ENCODE measurements at regions not wholly inside any gene's neighbourhood (a gene's known extent, or its start where the extent isn't known, plus 50 kb on each side); places are given as distances from the start of the nearest gene placed in this dataset.

DNA sequence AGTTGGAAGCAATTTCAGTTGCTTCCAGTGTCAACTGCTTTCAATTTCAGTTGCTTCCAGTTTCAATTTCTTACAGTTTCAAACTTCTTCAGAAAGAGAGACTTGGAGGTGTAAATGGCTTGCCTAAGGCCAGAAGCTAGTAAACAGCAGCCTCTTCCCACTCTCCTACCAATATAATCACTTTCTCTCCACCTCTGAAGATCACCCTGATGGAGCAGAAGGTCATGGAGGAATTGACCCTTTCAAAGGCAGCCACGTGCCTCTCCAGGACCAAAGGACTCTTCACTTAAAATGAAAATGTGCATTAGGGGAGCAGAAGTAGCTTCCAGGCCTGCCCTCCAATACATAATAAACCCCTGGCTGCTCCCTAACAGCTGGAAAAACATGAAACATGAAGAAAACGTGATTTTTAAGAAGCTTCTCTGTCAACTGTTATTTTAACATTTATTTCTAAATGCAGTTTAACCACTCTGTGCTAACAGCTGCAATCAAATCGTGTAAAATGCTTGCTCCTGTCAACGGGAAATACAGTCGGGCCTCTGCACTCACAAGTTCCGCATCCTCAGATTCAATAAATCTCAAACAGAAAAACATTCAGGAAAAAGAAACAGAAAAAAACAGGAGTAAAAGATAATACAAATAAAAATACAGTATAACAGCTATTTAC is 1020.6 kb downstream of the XPNPEP1 start:
- no peaks in the 10 kb centered on the region for H3K27me3 Mint-ChIP-seq
- H3K36me3 Mint-ChIP-seq = no peaks in the 10 kb centered on the region
- H3K4me3 Mint-ChIP-seq = no peak overlapping the region
- peaks cover 4% of the 10 kb centered on the region for H3K9me3 Mint-ChIP-seq
- DNase-seq = no peak
- H3K4me1 Mint-ChIP-seq = no peaks in the 10 kb centered on the region
- no peak overlapping the region for H3K27ac Mint-ChIP-seq
- CTCF ChIA-PET = no interaction called here

DNA sequence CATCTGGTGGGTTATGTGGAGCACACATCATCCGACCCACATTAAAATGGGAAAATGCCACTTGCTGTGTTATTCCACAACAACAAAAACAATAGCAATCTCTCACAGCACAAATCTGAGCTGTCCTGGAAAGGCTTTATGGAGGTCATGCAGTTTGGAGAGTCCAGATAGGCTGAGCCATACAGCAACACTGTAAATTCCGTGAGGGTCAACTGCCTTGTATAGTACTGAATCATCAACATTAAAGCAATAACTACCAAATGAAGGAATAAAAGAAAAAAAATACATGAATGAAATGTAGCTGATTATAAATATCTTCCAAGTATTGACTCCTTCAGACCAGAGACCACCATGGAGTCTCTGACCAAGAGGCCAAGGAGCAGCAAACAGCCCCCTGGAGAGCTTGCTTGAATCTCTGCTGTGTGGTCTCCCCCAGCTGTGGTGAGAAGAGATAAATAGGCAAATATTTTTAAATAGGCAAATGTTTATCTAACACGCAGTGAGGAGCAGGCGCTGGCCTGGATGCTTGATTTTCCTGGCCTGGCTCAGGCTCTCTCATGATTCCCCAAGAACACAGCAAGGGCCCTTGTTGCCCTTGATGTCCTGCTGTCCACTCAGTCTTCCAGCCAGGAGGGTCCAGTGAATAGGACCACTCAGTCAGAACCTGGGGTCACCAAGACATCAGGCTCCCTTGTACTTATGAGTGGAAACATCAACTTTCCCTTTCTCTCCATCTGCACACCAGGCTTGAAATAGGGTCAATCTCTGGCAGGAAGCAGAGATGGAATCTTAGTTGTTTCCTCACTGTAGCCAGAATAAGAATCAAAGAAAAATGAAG is 1021.3 kb downstream of the XPNPEP1 start:
- Mint-ChIP-seq H3K4me3 (no peak overlapping the region), H3K27me3 (no peaks in the 10 kb centered on the region), H3K4me1 (no peaks in the 10 kb centered on the region), H3K9me3 (peaks cover 4% of the 10 kb centered on the region), H3K36me3 (no peaks in the 10 kb centered on the region), H3K27ac (no peak overlapping the region)
- DNase-seq = no peak
- CTCF ChIA-PET = no interaction called here

- no peaks in the 10 kb centered on the region for H3K4me1 Mint-ChIP-seq
- no peaks in the 10 kb centered on the region for H3K36me3 Mint-ChIP-seq
- H3K4me3 Mint-ChIP-seq = no peak overlapping the region
- peaks cover 9% of the 10 kb centered on the region for H3K9me3 Mint-ChIP-seq
- no peak overlapping the region for H3K27ac Mint-ChIP-seq
- no peak for DNase-seq
- H3K27me3 Mint-ChIP-seq = no peaks in the 10 kb centered on the region
- CTCF ChIA-PET = no interaction called here
Measured at GRCh38 chr10:108899670-108900069, 1023.6 kb downstream of the XPNPEP1 start.

- Mint-ChIP-seq H3K4me3 (no peak overlapping the region), H3K27ac (no peak overlapping the region), H3K27me3 (no peaks in the 10 kb centered on the region), H3K36me3 (no peaks in the 10 kb centered on the region), H3K4me1 (no peaks in the 10 kb centered on the region), H3K9me3 (peaks cover 10% of the 10 kb centered on the region)
- CTCF ChIA-PET = no interaction called here
- DNase-seq = no peak
Measured at GRCh38 chr10:108894402-108895301, 1028.7 kb downstream of the XPNPEP1 start.

GRCh38 chr10:108877095-108877561 is 1046.2 kb downstream of the XPNPEP1 start:
- no peak overlapping the region for H3K4me3 Mint-ChIP-seq
- H3K27me3 Mint-ChIP-seq = no peaks in the 10 kb centered on the region
- H3K27ac Mint-ChIP-seq = no peak overlapping the region
- no peaks in the 10 kb centered on the region for H3K36me3 Mint-ChIP-seq
- DNase-seq = no peak
- peaks cover 4% of the 10 kb centered on the region for H3K9me3 Mint-ChIP-seq
- H3K4me1 Mint-ChIP-seq = no peaks in the 10 kb centered on the region
- CTCF ChIA-PET = no interaction called here

DNA sequence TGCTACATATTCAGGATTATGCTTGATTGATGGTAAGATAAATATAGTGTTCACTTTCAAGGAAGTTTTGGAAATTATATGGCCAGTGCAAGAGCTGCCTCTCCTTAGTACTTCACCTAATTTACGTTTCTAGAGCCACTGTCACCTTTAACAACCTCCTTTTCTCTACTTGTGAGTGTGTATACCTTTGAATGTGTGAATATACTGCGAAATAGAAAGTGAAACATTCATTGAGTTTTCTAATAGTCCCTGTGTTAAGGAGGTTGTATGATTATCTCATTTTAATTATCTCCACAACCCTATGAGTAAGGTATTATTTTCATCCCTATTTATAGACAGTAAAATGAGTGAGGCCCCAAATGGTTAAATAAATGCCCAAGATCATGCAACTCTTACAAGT is 1050.5 kb downstream of the XPNPEP1 start:
- H3K9me3 Mint-ChIP-seq = peaks cover 4% of the 10 kb centered on the region
- CTCF ChIA-PET = no interaction called here
- no peaks in the 10 kb centered on the region for H3K4me1 Mint-ChIP-seq
- DNase-seq = no peak
- H3K27ac Mint-ChIP-seq = no peak overlapping the region
- H3K36me3 Mint-ChIP-seq = no peaks in the 10 kb centered on the region
- no peak overlapping the region for H3K4me3 Mint-ChIP-seq
- H3K27me3 Mint-ChIP-seq = no peaks in the 10 kb centered on the region

GRCh38 chr10:108868881-108869280 is 1054.4 kb downstream of the XPNPEP1 start:
- Mint-ChIP-seq H3K27me3 (no peaks in the 10 kb centered on the region), H3K9me3 (peaks cover 6% of the 10 kb centered on the region), H3K4me3 (no peak overlapping the region), H3K27ac (no peak overlapping the region), H3K4me1 (no peaks in the 10 kb centered on the region), H3K36me3 (no peaks in the 10 kb centered on the region)
- CTCF ChIA-PET = no interaction called here
- DNase-seq = no peak

DNA sequence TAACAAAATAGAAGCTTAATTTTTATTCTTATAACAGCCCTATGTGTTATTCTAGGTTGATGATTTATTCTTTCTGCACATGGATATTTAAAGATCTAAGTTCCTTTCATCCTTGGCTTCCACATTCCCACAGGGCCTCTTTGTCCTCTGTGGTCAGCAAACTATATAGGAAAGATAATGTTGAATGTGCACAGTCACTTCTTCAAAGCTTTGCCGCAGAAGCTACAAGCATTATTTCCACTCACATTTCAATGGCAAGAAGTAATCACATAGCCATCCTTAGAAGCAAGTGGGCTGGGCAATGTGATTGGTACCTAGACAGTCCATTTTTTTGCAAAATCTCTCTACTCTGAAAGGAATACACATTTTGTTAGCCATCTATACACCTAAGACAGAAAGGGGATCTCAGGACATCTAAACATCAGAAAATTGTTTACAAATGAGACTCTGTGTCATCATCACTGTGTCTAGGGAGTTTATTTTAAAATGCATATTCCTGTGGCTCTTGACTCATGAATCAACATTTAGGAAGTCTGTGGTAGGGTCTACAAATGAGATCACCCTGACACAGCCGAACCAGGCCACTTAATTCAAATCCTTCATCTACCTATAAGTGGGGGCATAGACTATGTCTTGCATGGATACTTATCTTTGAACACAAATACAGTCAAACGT is 1060.5 kb downstream of the XPNPEP1 start:
- H3K4me3 Mint-ChIP-seq = no peak overlapping the region
- CTCF ChIA-PET = no interaction called here

DNA sequence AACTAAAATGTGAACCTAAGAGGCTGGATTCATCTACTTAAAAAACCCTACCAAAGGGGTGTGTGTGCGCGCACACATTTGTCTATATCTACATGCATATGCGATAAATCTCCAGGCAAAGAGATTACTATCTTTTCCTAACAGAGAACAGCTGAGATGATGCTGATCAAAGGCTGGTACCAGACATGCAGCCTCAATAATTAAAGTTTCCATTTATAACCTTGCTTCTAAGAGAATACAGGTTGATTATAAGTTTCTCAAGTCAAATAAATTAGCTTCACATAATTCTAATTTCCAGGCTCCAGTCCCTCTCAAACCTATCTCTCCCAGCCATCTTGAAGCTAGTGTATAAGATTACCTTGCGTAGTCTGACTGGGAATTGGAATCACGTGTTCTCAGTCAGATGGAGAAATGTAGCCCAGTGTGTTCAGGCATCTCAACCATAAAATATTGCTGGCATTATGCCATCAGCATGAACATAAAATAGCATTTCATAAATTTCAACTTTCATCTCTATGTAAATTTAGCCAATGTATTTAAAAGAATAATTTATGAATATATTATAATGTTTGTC is 1062.0 kb downstream of the XPNPEP1 start:
- H3K36me3 Mint-ChIP-seq = no peaks in the 10 kb centered on the region

More for the DNA sequence above, 1060.5 kb downstream of the XPNPEP1 start:
- no peak overlapping the region for H3K27ac Mint-ChIP-seq
- peaks cover 6% of the 10 kb centered on the region for H3K9me3 Mint-ChIP-seq
- H3K36me3 Mint-ChIP-seq = no peaks in the 10 kb centered on the region
- no peaks in the 10 kb centered on the region for H3K4me1 Mint-ChIP-seq
- no peak for DNase-seq
- H3K27me3 Mint-ChIP-seq = no peaks in the 10 kb centered on the region

DNA sequence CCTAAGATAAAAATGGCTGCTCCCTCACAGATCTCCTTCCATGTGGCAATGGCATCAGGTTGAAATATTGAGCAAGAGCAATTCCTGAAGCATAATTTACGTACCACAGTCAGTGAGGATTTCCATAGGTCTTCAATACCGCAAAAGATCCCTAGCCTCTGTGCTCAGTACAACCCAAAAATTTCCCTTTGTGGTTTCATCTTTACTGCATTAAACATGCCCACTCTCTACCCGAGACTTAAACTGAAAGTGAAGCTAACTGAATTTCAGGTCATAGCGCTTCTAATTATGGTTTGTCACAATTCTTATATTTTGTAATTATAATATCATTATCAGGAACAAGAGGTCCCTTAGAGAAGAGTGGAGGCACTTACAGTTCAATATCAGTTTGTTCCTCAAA is 1071.1 kb downstream of the XPNPEP1 start:
- no peak for DNase-seq
- H3K4me1 Mint-ChIP-seq = no peaks in the 10 kb centered on the region
- no peak overlapping the region for H3K27ac Mint-ChIP-seq
- CTCF ChIA-PET = no interaction called here
- no peak overlapping the region for H3K4me3 Mint-ChIP-seq
- no peaks in the 10 kb centered on the region for H3K27me3 Mint-ChIP-seq
- H3K9me3 Mint-ChIP-seq = peaks cover 1% of the 10 kb centered on the region
- no peaks in the 10 kb centered on the region for H3K36me3 Mint-ChIP-seq

More for the DNA sequence above, 1062.0 kb downstream of the XPNPEP1 start:
- DNase-seq = no peak
- Mint-ChIP-seq H3K27me3 (no peaks in the 10 kb centered on the region), H3K4me3 (no peak overlapping the region), H3K27ac (no peak overlapping the region), H3K4me1 (no peaks in the 10 kb centered on the region), H3K9me3 (peaks cover 6% of the 10 kb centered on the region)
- CTCF ChIA-PET = no interaction called here

DNA sequence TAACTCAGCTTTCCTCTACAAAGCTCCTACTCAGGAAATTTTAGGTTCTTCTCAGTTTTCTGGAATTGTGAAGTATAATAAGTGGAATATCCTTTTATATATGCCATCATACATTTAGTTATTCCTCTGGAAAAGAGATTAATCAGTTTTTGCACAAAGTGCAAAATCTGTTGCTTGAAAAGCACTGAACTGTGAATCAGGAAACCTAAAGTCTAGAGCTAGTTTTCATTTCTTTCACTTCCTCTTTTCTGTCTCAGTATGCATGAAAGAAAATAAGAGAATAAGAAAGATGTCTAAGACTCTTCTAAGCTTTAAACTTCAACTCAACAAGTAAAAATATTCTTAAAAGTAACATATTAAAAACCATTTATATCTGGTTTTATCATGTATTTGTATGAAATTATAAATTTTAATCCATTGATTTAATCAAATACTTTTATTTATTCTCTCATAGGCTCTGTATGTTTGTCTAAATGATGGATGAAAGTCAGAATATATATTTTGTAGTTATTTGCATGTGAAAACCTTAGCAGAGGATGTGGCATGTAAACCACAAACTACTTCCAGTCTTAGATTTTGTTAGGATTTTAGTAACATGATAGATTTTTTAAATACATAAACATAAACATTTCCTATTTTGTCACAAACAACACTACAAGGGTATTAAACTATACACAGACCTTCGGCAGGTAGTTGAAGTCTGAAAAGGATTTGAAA is 1073.0 kb downstream of the XPNPEP1 start:
- Mint-ChIP-seq H3K36me3 (no peaks in the 10 kb centered on the region), H3K27me3 (no peaks in the 10 kb centered on the region), H3K4me3 (no peak overlapping the region), H3K4me1 (no peaks in the 10 kb centered on the region), H3K27ac (no peak overlapping the region), H3K9me3 (peaks cover 1% of the 10 kb centered on the region)
- CTCF ChIA-PET = no interaction called here
- DNase-seq = no peak

DNA sequence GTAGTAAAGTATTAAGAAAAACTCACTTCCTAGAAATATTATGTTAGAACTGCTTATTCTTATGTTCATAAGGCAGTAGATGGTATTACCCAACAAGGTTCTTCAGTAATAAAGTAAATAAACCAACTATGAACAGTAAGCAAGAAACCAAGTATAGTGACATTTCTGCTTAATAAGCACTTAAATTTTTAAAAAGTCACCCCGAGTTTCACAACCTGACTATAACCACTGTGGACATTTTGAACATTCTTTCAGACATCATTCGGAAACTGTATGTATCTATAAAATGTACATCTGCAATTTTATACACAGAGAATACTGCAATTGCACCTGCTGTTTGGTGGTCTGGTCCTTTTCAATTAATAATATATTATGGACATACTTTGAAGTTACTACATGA is 1073.6 kb downstream of the XPNPEP1 start:
- no peaks in the 10 kb centered on the region for H3K36me3 Mint-ChIP-seq
- peaks cover 1% of the 10 kb centered on the region for H3K9me3 Mint-ChIP-seq
- H3K4me1 Mint-ChIP-seq = no peaks in the 10 kb centered on the region
- no peak overlapping the region for H3K27ac Mint-ChIP-seq
- H3K4me3 Mint-ChIP-seq = no peak overlapping the region
- CTCF ChIA-PET = no interaction called here
- DNase-seq = no peak
- no peaks in the 10 kb centered on the region for H3K27me3 Mint-ChIP-seq

DNA sequence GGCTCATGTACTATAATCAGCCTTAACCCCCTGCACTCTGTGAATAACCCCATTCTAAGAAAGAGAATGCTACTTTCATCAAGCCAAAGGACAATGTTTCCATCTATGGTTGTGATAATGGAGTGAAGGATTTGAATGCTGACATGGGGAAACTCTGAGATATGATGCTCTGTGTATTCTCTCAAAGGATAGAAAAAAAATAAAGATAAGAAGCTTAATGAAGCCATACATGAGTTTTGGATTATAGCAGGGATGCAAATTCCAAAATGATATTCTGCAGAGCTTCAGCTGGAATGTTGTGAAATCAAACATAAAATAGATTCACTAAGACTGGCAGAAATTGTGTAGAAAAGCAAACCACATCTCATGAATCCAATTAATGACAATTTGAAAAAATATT is 1074.1 kb downstream of the XPNPEP1 start:
- no peak for DNase-seq
- Mint-ChIP-seq H3K4me1 (no peaks in the 10 kb centered on the region), H3K4me3 (no peak overlapping the region), H3K27ac (no peak overlapping the region), H3K36me3 (no peaks in the 10 kb centered on the region), H3K27me3 (no peaks in the 10 kb centered on the region), H3K9me3 (peaks cover 1% of the 10 kb centered on the region)
- CTCF ChIA-PET = no interaction called here
